ENCODE measurements at regions not wholly inside any gene's neighbourhood (a gene's known extent, or its start where the extent isn't known, plus 50 kb on each side); places are given as distances from the start of the nearest gene placed in this dataset.

DNA sequence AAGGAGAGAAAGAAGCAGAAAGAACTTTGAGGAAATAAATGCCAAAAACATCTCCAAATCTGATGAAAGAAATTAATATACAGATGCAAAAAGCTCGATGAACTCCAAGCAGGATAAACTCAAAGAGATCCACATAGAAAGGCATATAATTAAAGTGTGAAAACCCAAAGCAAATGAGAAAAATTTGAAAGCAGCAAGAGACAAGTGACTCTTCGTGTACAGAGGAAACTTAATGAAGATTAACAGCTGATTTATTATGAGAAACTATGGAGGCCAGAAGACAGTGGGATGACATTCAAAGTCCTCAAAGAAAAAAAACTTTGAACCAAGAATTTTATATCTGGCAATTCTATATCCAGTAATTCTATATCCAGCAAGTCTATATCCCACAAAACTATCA, 163.0 kb upstream of the TMCC3 start:
- DNase-seq, result no peak

DNA sequence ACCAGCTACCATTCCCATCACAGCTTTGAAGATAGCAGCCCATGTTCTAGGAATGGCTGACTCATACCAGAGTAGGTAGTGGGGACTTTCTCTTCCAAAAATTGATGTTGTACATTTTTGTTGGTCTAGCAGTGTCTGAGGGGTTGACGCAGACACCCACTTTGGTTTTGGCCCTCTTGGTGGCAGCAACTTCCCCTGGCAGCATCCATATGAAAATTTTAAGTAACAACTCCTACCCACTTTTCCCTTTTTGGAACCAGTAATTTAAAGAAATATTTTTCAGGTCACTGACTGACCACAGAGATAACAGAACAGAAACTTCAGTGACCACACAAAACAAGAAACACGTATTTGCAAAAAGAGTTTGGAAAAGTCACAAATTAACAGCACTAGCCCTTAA, 162.0 kb upstream of the TMCC3 start:
- DNase-seq, result no peak

DNA sequence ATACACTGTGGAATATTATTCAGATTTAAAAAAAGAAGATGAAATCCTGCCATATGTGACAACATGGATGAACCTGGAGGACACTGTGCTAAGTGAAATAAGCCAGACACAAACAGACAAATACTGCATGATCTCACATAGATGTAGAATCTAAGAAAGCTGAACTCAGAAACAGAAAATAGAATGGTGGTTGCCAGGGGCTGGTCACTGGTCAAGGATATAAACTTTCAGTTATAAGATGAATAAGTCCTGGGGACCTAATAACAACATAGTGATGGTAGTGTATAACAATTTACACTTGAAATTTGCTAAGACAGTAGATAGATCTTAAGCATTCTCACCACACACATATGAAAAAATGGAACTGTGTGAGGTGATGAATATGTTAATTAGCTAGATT, 161.3 kb upstream of the TMCC3 start:
- DNase-seq, result no peak

GRCh38 chr12:94807951-94808350, 157.6 kb upstream of the TMCC3 start:
- DNase-seq, result no peak

DNA sequence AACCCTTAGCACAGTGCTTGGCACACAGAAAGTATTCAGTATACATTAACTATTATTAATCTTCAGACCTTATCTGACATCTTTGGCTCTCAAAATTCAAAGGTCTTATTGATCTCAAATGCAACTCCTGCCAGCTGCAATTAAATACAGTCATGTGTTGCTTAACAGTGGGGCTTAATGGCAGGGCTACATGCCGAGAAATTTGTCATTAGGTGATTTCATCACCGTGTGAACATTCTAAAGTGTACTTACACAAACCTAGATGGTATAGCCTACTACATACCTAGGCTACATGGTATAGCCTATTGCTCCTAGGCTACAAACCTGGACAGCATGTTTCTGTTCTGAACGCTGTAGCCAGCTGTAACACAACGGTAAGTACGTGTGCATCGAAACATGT, 156.3 kb upstream of the TMCC3 start:
- DNase-seq, result no peak

DNA sequence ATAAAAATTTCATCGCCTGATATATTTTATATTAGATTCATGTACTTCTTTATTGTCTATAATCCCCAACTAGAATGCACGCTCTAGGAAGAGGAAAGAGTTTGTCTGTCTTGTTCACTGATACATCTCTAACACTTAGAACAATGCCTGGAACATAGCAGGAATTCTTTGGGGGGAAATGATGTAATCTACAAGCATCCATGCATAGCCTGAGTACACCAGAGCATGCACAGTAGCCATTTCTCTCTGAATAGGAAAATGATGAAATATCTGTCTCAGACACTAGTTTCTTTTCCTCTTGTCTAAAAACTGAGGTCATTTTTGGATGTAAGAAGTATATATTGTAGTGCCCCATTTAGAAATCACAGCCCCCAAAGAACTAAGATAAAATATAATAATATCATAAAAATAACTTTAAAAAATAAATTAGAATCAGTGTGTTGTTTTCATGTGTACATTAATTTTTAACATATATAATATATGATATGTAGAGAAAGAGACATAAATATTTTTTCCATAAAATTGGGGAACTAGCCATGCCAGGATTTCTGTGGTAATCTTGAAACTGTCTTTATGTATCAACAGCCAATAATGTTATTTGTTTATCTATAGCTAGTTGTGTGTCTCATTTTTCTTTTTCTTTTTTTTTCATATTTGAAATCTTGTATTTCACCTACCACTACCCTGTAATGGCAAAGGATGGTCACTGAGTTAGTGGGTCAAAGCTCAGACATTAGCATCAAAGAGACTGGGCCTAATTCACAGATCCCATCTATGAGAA, 155.6 kb upstream of the TMCC3 start:
- DNase-seq, result no peak

DNA sequence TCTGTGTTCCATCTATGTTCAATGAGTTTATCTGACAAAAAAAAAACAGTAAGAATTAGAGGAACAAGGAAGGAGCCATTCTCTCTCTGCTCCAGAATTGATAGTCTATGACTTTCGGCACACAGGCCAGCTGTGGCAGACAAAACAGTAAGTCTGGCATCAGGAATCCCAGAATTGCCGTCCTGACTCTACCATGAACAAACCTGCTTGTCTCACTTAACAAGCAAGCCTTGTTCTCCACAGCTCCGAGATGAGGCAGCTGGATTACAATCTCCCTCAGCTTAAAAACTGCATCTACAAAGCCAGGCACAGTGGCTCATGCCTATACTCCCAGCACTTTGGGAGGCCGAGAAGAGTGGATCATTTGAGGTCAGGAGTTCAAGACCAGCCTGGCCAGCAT, 153.6 kb upstream of the TMCC3 start:
- DNase-seq, result no peak

GRCh38 chr12:94802796-94803195, 152.4 kb upstream of the TMCC3 start:
- no peak for DNase-seq

DNA sequence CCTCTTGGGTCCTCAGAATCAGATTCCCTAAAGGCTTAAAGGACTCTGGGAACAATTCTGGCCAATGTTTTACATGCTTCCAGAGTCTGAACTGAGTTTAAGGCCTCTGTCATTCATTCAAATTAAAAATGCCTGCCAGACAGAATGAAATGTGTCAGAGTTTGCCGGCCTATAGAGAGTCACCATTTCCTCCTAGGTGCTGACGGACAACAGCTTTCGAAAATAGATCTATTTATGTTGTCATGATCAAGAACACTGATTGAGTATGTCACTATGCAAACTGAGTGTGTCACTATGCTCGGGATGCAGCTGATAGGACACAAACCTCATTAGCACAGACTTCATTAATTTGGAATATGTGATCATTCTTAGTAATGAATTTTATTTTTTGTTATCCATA, 151.4 kb upstream of the TMCC3 start:
- DNase-seq, result no peak

GRCh38 chr12:94799136-94799535, 148.8 kb upstream of the TMCC3 start:
- no peak for DNase-seq

- no peak for DNase-seq
These were observed 147.8 kb upstream of the TMCC3 start for GRCh38 chr12:94798113-94798512.

GRCh38 chr12:94795520-94795919, 145.2 kb upstream of the TMCC3 start:
- DNase-seq, result no peak

DNA sequence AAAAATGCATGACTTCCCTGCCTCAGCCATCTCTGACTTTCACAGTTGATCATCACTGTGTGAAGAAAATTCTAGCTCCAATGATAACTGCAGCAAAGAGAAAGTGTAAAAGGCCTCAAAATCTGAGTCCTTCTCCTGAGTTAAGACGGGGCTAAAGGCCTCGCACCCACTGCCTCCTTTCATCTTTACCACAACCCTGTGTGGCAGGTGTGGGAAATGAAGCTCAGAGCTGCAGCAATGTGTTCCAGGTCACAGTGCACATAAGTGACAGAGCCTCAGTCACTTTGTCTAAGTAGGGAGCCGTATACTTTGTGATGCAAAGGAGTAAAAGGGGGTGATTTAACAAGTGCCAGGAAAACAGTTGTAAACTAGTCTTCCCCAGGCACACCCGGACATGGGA, 144.7 kb upstream of the TMCC3 start:
- no peak for DNase-seq

- DNase-seq, result no peak
These were observed 142.8 kb upstream of the TMCC3 start for GRCh38 chr12:94793191-94793595.

GRCh38 chr12:94792693-94793092, 142.3 kb upstream of the TMCC3 start:
- DNase-seq, result no peak

DNA sequence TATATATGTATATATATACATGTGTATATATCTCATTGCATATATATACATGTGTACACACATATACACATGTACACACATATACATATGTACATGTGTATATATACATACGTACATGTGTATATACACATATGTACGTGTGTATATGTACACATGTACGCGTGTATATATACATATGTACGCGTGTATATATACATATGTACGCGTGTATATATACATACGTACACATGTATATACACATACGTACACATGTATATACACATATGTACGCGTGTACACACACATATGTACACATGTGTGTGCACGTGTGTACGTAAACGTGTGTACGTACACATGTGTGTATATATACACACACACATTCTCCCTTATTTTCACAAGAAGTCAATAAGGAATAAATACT, 141.6 kb upstream of the TMCC3 start:
- DNase-seq, result no peak

- no peak for DNase-seq
These were observed 140.5 kb upstream of the TMCC3 start for GRCh38 chr12:94790825-94791224.

DNA sequence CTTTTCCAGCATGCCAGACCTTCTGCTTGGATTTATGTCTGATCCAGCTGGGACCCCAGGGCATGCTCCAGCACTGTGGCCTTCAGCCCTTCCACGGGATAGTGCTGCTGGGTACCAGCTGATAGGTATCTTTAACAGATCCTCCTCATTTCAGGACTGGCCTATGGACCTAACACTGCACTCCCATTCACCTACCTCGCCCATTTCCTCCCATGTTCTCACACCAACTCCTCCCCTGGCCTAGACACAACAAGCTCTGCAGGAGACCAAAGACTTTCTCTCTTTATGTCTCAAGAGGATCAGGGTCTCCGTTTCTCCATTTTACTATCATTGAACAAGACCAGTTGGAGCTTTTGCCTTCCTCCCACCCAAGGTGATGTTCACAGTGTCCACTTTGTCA, 140.0 kb upstream of the TMCC3 start:
- no peak for DNase-seq

- no peak for DNase-seq
These were observed 139.3 kb upstream of the TMCC3 start for GRCh38 chr12:94789510-94790225.

- no peak for DNase-seq
These were observed 137.9 kb upstream of the TMCC3 start for GRCh38 chr12:94788298-94788697.

DNA sequence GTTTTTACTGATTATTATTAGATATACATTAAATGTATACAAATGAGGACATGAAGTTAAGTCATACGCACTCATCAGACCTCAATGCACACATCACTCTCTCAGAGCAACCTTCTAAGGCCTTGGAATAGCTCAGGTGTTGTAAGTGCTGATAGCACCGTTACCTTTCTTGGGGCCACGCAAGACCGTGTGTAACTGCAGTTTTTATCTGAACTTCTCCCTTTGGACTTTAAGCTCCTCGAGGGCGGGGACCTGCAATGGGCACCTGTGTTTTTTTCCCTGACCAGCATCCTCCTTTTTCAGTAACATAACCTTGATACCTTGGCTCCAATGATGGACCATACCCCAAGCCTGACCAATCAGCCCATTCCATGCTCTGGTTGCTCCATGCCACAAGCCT, 136.5 kb upstream of the TMCC3 start:
- DNase-seq, result no peak

- no peak for DNase-seq
These were observed 133.5 kb upstream of the TMCC3 start for GRCh38 chr12:94783862-94784261.

DNA sequence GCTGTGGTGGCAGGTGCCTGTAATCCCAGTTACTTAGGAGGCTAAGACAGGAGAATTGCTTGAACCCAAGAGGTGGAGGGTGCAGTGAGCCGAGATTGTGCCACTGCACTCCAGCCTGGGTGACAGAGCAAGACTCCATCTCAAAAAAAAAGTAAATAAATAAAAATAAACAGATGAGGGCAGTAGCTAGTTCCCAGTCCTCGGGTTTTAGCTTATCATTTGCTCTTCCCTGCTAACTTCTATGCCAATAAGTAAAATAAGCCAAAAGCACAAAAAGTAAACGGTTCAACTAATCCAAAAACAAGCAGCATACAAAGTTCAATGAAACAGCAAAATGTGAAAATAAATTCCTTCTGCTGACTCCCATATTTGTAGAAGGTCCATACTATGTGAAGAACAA, 133.0 kb upstream of the TMCC3 start:
- no peak for DNase-seq

GRCh38 chr12:94781835-94782234, 131.5 kb upstream of the TMCC3 start:
- no peak for DNase-seq

DNA sequence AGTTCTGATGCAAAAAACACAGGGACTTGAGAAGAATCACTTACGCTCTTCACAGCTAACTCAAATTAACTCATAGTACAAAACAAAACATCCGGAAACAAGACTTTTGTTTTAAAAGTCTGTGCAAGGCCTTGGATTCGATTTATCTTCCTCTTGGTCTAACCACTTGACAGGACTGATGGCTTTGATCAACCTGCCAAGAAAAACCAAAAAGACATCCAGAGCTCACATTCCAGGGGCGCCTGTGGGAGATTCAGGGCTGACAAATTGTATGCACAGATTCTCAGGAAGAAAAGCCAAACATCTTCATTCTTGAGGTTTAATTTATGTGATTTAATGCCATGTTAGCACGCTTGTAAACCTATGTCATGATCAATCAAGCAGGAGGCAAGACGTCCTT, 129.1 kb upstream of the TMCC3 start:
- DNase-seq, result no peak

Data from KG1 (cell line).